WTC11 (cell line): ENCODE measurements at regions not wholly inside any gene's neighbourhood (a gene's known extent, or its start where the extent isn't known, plus 50 kb on each side); places are given as distances from the start of the nearest gene placed in this dataset.

Experiments used
- ATAC-seq: fragments of 200-7000 bp; cut with Tn5 transposase; 2 replicates; pipeline ENCODE4 v1.10.0; 2021; ENCODE audit warnings: mild to moderate bottlenecking, moderate library complexity
- CTCF ChIA-PET: fragments of 300-600 bp; sonication (Branson Sonifier 250); formaldehyde crosslinking; loops from one replicate; lab custom pipeline; 2021; ENCODE audit warnings: antibody characterized with exemption; lab: Charles Lee
- POLR2A ChIA-PET: fragments of 350-600 bp; sonication (Branson Sonifier 250); formaldehyde crosslinking; loops from one replicate; lab custom pipeline; 2021; ENCODE audit warnings: antibody characterized with exemption; lab: Charles Lee
- DNase-seq: peaks from one replicate; pipeline ENCODE4 v3.0.0; 2021; ENCODE audit warnings: low spot score
- H3K27ac Mint-ChIP-seq: 2 replicates; pipeline ENCODE4 v1.8.0; 2021; ENCODE audit warnings: mixed read lengths
- H3K27me3 Mint-ChIP-seq: 2 replicates; pipeline ENCODE4 v1.8.0; 2021; ENCODE audit warnings: low read depth, mild to moderate bottlenecking, moderate library complexity, mixed read lengths
- H3K36me3 Mint-ChIP-seq: 2 replicates; pipeline ENCODE4 v1.8.0; 2021; ENCODE audit warnings: mixed read lengths
- H3K4me1 Mint-ChIP-seq: 2 replicates; pipeline ENCODE4 v1.8.0; 2022; ENCODE audit warnings: mixed read lengths
- H3K4me3 Mint-ChIP-seq: 2 replicates; pipeline ENCODE4 v1.8.0; 2021; ENCODE audit warnings: mild to moderate bottlenecking, moderate library complexity, mixed read lengths
- H3K9me3 Mint-ChIP-seq: 2 replicates; pipeline ENCODE4 v1.8.0; 2021; ENCODE audit warnings: mixed read lengths
- AFF4 ChIP-seq: sonication (generic); formaldehyde crosslinking; IDR thresholded peaks from 2 replicates; pipeline ENCODE4 v1.8.1; 2023; ENCODE audit warnings: mild to moderate bottlenecking, missing genetic modification reagents, borderline replicate concordance
- ATF1 ChIP-seq: sonication (generic); formaldehyde crosslinking; IDR thresholded peaks from 2 replicates; pipeline ENCODE4 v1.8.1; 2023; ENCODE audit warnings: mild to moderate bottlenecking, moderate library complexity, missing genetic modification reagents
- EMX1 ChIP-seq: fragments of 250-450 bp; sonication (Bioruptor Pico); IDR thresholded peaks from 2 replicates; pipeline ENCODE4 v1.8.0; 2021; ENCODE audit warnings: mild to moderate bottlenecking
- ESRRA ChIP-seq: sonication (generic); formaldehyde crosslinking; IDR thresholded peaks from 2 replicates; pipeline ENCODE4 v1.8.1; 2022; ENCODE audit warnings: mild to moderate bottlenecking, missing genetic modification reagents, borderline replicate concordance
- ETV6 ChIP-seq: sonication (generic); formaldehyde crosslinking; IDR thresholded peaks from 2 replicates; pipeline ENCODE4 v1.8.1; 2022; ENCODE audit warnings: mild to moderate bottlenecking, missing genetic modification reagents
- FOXP1 ChIP-seq: sonication (generic); formaldehyde crosslinking; IDR thresholded peaks from 2 replicates; pipeline ENCODE4 v1.8.0; 2022; ENCODE audit warnings: missing genetic modification reagents, mild to moderate bottlenecking, moderate library complexity, borderline replicate concordance
- IRF2 ChIP-seq: sonication (generic); formaldehyde crosslinking; IDR thresholded peaks from 2 replicates; pipeline ENCODE4 v1.8.0; 2022; ENCODE audit warnings: low read depth, missing genetic modification reagents, borderline replicate concordance
- KAT7 ChIP-seq: sonication (generic); formaldehyde crosslinking; IDR thresholded peaks from 2 replicates; pipeline ENCODE4 v1.8.1; 2023; ENCODE audit warnings: missing genetic modification reagents, mild to moderate bottlenecking, borderline replicate concordance
- MAX ChIP-seq: sonication (generic); formaldehyde crosslinking; IDR thresholded peaks from 2 replicates; pipeline ENCODE4 v1.8.0; 2022; ENCODE audit warnings: mild to moderate bottlenecking, missing genetic modification reagents
- NFE2L1 ChIP-seq: sonication (generic); formaldehyde crosslinking; IDR thresholded peaks from 2 replicates; pipeline ENCODE4 v1.8.1; 2023; ENCODE audit warnings: missing genetic modification reagents
- NR3C1 ChIP-seq: sonication (generic); formaldehyde crosslinking; conservative IDR thresholded peaks from 2 replicates; pipeline ENCODE4 v1.8.1; 2023; ENCODE audit warnings: low read depth, mild to moderate bottlenecking, missing genetic modification reagents
- OVOL2 ChIP-seq: fragments of 250-450 bp; sonication (Bioruptor Pico); IDR thresholded peaks from 2 replicates; pipeline ENCODE4 v1.9.0; 2021; ENCODE audit warnings: mild to moderate bottlenecking, borderline replicate concordance
- SOX15 ChIP-seq: fragments of 250-450 bp; sonication (Bioruptor Pico); IDR thresholded peaks from 2 replicates; pipeline ENCODE4 v1.9.0; 2021; ENCODE audit warnings: mild to moderate bottlenecking
- ZBTB21 ChIP-seq: sonication (generic); formaldehyde crosslinking; IDR thresholded peaks from 2 replicates; pipeline ENCODE4 v1.8.1; 2023; ENCODE audit warnings: mild to moderate bottlenecking, missing genetic modification reagents, borderline replicate concordance
- ZNF232 ChIP-seq: sonication (generic); formaldehyde crosslinking; IDR thresholded peaks from 2 replicates; pipeline ENCODE4 v1.8.0; 2022; ENCODE audit warnings: mild to moderate bottlenecking, missing genetic modification reagents
- ZNF423 ChIP-seq: fragments of 250-450 bp; sonication (Bioruptor Pico); IDR thresholded peaks from 2 replicates; pipeline ENCODE4 v2.1.2; 2022; ENCODE audit warnings: mild to moderate bottlenecking, moderate library complexity
- TF ChIP-seq, protein P1 (sequence below): fragments of 250-450 bp; sonication (Bioruptor Pico); IDR thresholded peaks from 2 replicates; pipeline ENCODE4 v1.9.0; 2021; ENCODE audit warnings: moderate library complexity, mild to moderate bottlenecking, inconsistent platforms, borderline replicate concordance
- TF ChIP-seq, protein P2 (sequence below): fragments of 250-450 bp; sonication (Bioruptor Pico); conservative IDR thresholded peaks from 2 replicates; pipeline ENCODE4 v1.9.0; 2021; ENCODE audit warnings: mild to moderate bottlenecking
- TF ChIP-seq, protein P3 (sequence below): sonication (generic); formaldehyde crosslinking; IDR thresholded peaks from 2 replicates; pipeline ENCODE4 v1.8.0; 2022; ENCODE audit warnings: mild to moderate bottlenecking, missing genetic modification reagents
- TF ChIP-seq, protein P4 (sequence below): sonication (generic); formaldehyde crosslinking; IDR thresholded peaks from 2 replicates; pipeline ENCODE4 v1.8.1; 2023; ENCODE audit warnings: mild to moderate bottlenecking, missing genetic modification reagents, moderate library complexity
- TF ChIP-seq, protein P5 (sequence below): sonication (generic); formaldehyde crosslinking; IDR thresholded peaks from 2 replicates; pipeline ENCODE4 v1.8.1; 2023; ENCODE audit warnings: mild to moderate bottlenecking, moderate library complexity, missing genetic modification reagents

- TF ChIP-seq, protein P1, sequence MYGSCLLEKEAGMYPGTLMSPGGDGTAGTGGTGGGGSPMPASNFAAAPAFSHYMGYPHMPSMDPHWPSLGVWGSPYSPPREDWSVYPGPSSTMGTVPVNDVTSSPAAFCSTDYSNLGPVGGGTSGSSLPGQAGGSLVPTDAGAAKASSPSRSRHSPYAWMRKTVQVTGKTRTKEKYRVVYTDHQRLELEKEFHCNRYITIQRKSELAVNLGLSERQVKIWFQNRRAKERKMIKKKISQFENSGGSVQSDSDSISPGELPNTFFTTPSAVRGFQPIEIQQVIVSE (CRISPR knock-in tag): no peak
- TF ChIP-seq IRF2 (no peak), ESRRA (CRISPR knock-in tag) (no peak), ETV6 (CRISPR knock-in tag) (no peak), EMX1 (CRISPR knock-in tag) (no peak)
- TF ChIP-seq, protein P2, sequence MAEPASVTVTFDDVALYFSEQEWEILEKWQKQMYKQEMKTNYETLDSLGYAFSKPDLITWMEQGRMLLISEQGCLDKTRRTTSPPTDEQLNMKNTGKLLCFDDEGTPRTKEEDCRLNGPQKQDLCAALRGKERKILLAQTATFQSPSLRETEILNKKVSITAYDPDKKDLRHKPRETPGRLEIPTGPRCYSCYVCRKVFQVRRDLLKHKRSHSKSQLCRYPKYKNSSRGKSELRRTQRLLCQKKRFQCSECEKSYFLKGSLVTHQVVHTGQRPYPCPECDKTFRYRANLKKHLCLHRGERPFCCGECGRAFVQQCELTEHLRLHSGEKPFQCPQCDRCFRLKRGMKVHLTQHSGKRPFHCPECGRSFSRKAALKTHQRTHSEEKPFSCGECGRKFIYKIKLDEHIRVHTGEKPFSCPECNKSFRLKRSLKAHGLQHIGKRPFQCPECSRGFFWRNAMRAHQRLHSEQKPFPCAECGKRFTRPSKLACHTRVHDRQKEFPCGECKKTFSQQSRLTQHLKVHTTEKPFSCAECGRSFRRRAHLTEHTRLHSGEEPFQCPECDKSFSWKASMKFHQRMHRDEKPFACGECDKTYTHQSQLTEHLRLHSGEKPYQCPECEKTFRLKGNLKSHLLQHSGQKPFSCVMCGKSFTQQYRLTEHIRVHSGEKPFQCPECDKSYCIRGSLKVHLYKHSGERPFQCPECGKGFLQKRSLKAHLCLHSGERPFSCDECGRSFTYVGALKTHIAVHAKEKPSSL: no peak
- TF ChIP-seq, protein P3, sequence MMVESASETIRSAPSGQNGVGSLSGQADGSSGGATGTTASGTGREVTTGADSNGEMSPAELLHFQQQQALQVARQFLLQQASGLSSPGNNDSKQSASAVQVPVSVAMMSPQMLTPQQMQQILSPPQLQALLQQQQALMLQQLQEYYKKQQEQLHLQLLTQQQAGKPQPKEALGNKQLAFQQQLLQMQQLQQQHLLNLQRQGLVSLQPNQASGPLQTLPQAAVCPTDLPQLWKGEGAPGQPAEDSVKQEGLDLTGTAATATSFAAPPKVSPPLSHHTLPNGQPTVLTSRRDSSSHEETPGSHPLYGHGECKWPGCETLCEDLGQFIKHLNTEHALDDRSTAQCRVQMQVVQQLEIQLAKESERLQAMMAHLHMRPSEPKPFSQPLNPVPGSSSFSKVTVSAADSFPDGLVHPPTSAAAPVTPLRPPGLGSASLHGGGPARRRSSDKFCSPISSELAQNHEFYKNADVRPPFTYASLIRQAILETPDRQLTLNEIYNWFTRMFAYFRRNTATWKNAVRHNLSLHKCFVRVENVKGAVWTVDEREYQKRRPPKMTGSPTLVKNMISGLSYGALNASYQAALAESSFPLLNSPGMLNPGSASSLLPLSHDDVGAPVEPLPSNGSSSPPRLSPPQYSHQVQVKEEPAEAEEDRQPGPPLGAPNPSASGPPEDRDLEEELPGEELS: no peak
- TF ChIP-seq, protein P4, sequence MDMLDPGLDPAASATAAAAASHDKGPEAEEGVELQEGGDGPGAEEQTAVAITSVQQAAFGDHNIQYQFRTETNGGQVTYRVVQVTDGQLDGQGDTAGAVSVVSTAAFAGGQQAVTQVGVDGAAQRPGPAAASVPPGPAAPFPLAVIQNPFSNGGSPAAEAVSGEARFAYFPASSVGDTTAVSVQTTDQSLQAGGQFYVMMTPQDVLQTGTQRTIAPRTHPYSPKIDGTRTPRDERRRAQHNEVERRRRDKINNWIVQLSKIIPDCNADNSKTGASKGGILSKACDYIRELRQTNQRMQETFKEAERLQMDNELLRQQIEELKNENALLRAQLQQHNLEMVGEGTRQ (CRISPR knock-in tag): no peak
Observed at GRCh38 chr12:58034712-58035111, 93.3 kb downstream of the ATP23 start (continued).

DNA sequence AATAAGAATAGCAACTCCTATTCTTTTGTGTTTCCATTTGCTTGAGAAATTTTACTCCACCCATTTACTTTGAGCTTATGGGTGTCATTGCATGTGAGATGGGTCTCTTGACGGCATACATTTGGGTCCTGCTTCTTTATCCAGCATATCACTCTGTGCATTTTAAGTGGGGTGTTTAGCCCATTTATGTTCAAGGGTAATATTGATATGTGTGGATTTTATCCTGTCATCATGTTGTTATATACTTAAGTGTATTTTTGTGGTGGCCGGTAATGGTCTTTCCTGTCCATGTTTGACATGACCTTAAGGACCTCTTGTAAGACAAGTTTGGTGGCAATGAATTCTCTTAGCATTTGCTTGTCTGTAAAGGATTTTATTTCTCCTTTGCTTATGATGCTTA is 100.1 kb downstream of the ATP23 start:
- no peak overlapping the region for H3K4me3 Mint-ChIP-seq

DNA sequence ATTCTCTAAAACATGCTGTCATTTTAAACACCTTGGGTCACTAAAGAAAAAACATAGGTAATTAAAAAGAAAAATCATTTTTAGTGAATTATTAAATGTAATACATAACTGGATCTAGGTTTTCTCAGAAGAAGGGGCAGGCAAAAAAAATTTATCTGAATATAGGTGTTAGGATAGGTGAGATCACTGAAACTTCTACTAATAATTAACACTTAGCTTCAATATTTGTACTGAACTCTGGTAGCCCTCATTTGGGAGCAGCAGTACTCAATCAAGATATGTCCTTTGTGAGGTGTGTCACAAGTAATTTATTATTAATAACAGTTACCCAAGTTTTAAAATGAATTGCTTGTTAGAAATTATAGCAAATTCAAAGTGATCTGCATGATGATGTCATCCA is 103.6 kb downstream of the ATP23 start:
- no peaks in the 10 kb centered on the region; the same call in 1 of the 2 replicates for H3K27me3 Mint-ChIP-seq
- H3K27ac Mint-ChIP-seq: no peak overlapping the region
- ATAC-seq (no peak), DNase-seq (no peak)
- ChIA-PET CTCF (no interaction called here), POLR2A (no interaction called here)
- peaks cover 6% of the 10 kb centered on the region; the same call in 1 of the 2 replicates for H3K36me3 Mint-ChIP-seq
- H3K9me3 Mint-ChIP-seq: peaks cover 41% of the 10 kb centered on the region
- no peaks in the 10 kb centered on the region for H3K4me1 Mint-ChIP-seq
- no peak overlapping the region for H3K4me3 Mint-ChIP-seq
- TF ChIP-seq AFF4 (CRISPR knock-in tag) (no peak), MAX (CRISPR knock-in tag) (no peak), ESRRA (CRISPR knock-in tag) (no peak), ATF1 (CRISPR knock-in tag) (no peak), NFE2L1 (no peak), SOX15 (no peak), NR3C1 (CRISPR knock-in tag) (no peak), ZNF423 (CRISPR knock-in tag) (no peak), FOXP1 (CRISPR knock-in tag) (no peak), KAT7 (CRISPR knock-in tag) (no peak), ZBTB21 (CRISPR knock-in tag) (no peak), OVOL2 (CRISPR knock-in tag) (no peak), ZNF232 (CRISPR knock-in tag) (no peak)
- TF ChIP-seq, protein P5, sequence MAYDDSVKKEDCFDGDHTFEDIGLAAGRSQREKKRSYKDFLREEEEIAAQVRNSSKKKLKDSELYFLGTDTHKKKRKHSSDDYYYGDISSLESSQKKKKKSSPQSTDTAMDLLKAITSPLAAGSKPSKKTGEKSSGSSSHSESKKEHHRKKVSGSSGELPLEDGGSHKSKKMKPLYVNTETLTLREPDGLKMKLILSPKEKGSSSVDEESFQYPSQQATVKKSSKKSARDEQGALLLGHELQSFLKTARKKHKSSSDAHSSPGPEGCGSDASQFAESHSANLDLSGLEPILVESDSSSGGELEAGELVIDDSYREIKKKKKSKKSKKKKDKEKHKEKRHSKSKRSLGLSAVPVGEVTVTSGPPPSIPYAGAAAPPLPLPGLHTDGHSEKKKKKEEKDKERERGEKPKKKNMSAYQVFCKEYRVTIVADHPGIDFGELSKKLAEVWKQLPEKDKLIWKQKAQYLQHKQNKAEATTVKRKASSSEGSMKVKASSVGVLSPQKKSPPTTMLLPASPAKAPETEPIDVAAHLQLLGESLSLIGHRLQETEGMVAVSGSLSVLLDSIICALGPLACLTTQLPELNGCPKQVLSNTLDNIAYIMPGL (CRISPR knock-in tag): no peak
- TF ChIP-seq, protein P1 (CRISPR knock-in tag): no peak

More for the DNA sequence above, 100.1 kb downstream of the ATP23 start:
- peaks cover 14% of the 10 kb centered on the region for H3K36me3 Mint-ChIP-seq
- no peak for TF ChIP-seq ZBTB21 (CRISPR knock-in tag)
- TF ChIP-seq ESRRA (CRISPR knock-in tag): no peak
- TF ChIP-seq, all 79 proteins: peak for 0
- peaks cover 55% of the 10 kb centered on the region for H3K9me3 Mint-ChIP-seq
- DNase-seq (no peak), ATAC-seq (no peak)
- no peak overlapping the region for H3K27ac Mint-ChIP-seq
- no peaks in the 10 kb centered on the region for H3K4me1 Mint-ChIP-seq
- ChIA-PET POLR2A (no interaction called here), CTCF (no interaction called here)
- H3K27me3 Mint-ChIP-seq: peaks cover 3% of the 10 kb centered on the region
